ENCODE measurements at regions not wholly inside any gene's neighbourhood (a gene's known extent, or its start where the extent isn't known, plus 50 kb on each side); places are given as distances from the start of the nearest gene placed in this dataset.
"Not testable (repeated sequence)": the region's sequence is repeated elsewhere in the genome, so short reads cannot be mapped to it uniquely, and the experiment has no call there.

- H3K4me2 ChIP-seq (ENCODE audit: low read length): no peak overlapping the region
- H3K27me3 ChIP-seq (ENCODE audit: control insufficient read depth, insufficient read depth, low read length): no peaks in the 10 kb centered on the region
- no peaks in the 10 kb centered on the region for H3K9me3 ChIP-seq (replicated peaks; ENCODE audit: low read length)
- no peak overlapping the region for H3K9ac ChIP-seq (ENCODE audit: low read depth, low read length)
- no peak overlapping the region for H3K4me3 ChIP-seq (ENCODE audit: low read length)
- H3K4me1 ChIP-seq (ENCODE audit: control insufficient read depth, insufficient read depth, low read length): peaks cover 32% of the 10 kb centered on the region
- no peaks in the 10 kb centered on the region for H3K36me3 ChIP-seq (ENCODE audit: insufficient read depth, low read length)
These were observed 83.9 kb upstream of the SMIM30 start for GRCh38 chr7:113202284-113202683.

- Histone ChIP-seq H3K4me2 (ENCODE audit: low read length) (no peak overlapping the region), H3K4me1 (ENCODE audit: control insufficient read depth, insufficient read depth, low read length) (peaks cover 36% of the 10 kb centered on the region), H3K27me3 (ENCODE audit: control insufficient read depth, insufficient read depth, low read length) (no peaks in the 10 kb centered on the region), H3K4me3 (ENCODE audit: low read length) (no peak overlapping the region), H3K9me3 (replicated peaks; ENCODE audit: low read length) (no peaks in the 10 kb centered on the region), H3K9ac (ENCODE audit: low read depth, low read length) (no peak overlapping the region), H3K36me3 (ENCODE audit: insufficient read depth, low read length) (no peaks in the 10 kb centered on the region)
These were observed 81.9 kb upstream of the SMIM30 start for GRCh38 chr7:113200281-113200680.

GRCh38 chr7:113199841-113200240 lies 81.5 kb upstream of the SMIM30 start:
- Histone ChIP-seq H3K9ac (ENCODE audit: low read depth, low read length) (no peak overlapping the region), H3K27me3 (ENCODE audit: control insufficient read depth, insufficient read depth, low read length) (no peaks in the 10 kb centered on the region), H3K4me3 (ENCODE audit: low read length) (no peak overlapping the region), H3K4me1 (ENCODE audit: control insufficient read depth, insufficient read depth, low read length) (peaks cover 36% of the 10 kb centered on the region), H3K9me3 (replicated peaks; ENCODE audit: low read length) (no peaks in the 10 kb centered on the region), H3K36me3 (ENCODE audit: insufficient read depth, low read length) (no peaks in the 10 kb centered on the region), H3K4me2 (ENCODE audit: low read length) (no peak overlapping the region)

- H3K4me1 ChIP-seq (ENCODE audit: control insufficient read depth, insufficient read depth, low read length): peaks cover 36% of the 10 kb centered on the region
- no peak overlapping the region for H3K4me2 ChIP-seq (ENCODE audit: low read length)
- H3K36me3 ChIP-seq (ENCODE audit: insufficient read depth, low read length): no peaks in the 10 kb centered on the region
- no peaks in the 10 kb centered on the region for H3K9me3 ChIP-seq (replicated peaks; ENCODE audit: low read length)
- H3K9ac ChIP-seq (ENCODE audit: low read depth, low read length): no peak overlapping the region
- H3K4me3 ChIP-seq (ENCODE audit: low read length): no peak overlapping the region
- no peaks in the 10 kb centered on the region for H3K27me3 ChIP-seq (ENCODE audit: control insufficient read depth, insufficient read depth, low read length)
These were observed 80.8 kb upstream of the SMIM30 start for GRCh38 chr7:113199136-113199535.

- Histone ChIP-seq H3K27me3 (ENCODE audit: control insufficient read depth, insufficient read depth, low read length) (no peaks in the 10 kb centered on the region), H3K4me2 (ENCODE audit: low read length) (peak overlapping the region; percentile 22), H3K9ac (ENCODE audit: low read depth, low read length) (no peak overlapping the region), H3K4me3 (ENCODE audit: low read length) (no peak overlapping the region), H3K9me3 (replicated peaks; ENCODE audit: low read length) (no peaks in the 10 kb centered on the region), H3K4me1 (ENCODE audit: control insufficient read depth, insufficient read depth, low read length) (peaks cover 36% of the 10 kb centered on the region), H3K36me3 (ENCODE audit: insufficient read depth, low read length) (no peaks in the 10 kb centered on the region)
These were observed 79.9 kb upstream of the SMIM30 start for GRCh38 chr7:113198226-113198625.

GRCh38 chr7:113197274-113197673 lies 78.9 kb upstream of the SMIM30 start:
- peaks cover 36% of the 10 kb centered on the region for H3K4me1 ChIP-seq (ENCODE audit: control insufficient read depth, insufficient read depth, low read length)
- no peaks in the 10 kb centered on the region for H3K9me3 ChIP-seq (replicated peaks; ENCODE audit: low read length)
- H3K9ac ChIP-seq (ENCODE audit: low read depth, low read length): peak overlapping the region; percentile 4
- H3K4me3 ChIP-seq (ENCODE audit: low read length): no peak overlapping the region
- peak overlapping the region; percentile 34 for H3K4me2 ChIP-seq (ENCODE audit: low read length)
- H3K36me3 ChIP-seq (ENCODE audit: insufficient read depth, low read length): no peaks in the 10 kb centered on the region
- H3K27me3 ChIP-seq (ENCODE audit: control insufficient read depth, insufficient read depth, low read length): no peaks in the 10 kb centered on the region

GRCh38 chr7:113188396-113188795 lies 70.0 kb upstream of the SMIM30 start:
- H3K4me2 ChIP-seq (ENCODE audit: low read length): no peak overlapping the region
- no peaks in the 10 kb centered on the region for H3K27me3 ChIP-seq (ENCODE audit: control insufficient read depth, insufficient read depth, low read length)
- no peak overlapping the region for H3K9ac ChIP-seq (ENCODE audit: low read depth, low read length)
- no peaks in the 10 kb centered on the region for H3K36me3 ChIP-seq (ENCODE audit: insufficient read depth, low read length)
- H3K9me3 ChIP-seq (replicated peaks; ENCODE audit: low read length): no peaks in the 10 kb centered on the region
- no peak overlapping the region for H3K4me3 ChIP-seq (ENCODE audit: low read length)
- peaks cover 12% of the 10 kb centered on the region for H3K4me1 ChIP-seq (ENCODE audit: control insufficient read depth, insufficient read depth, low read length)

- H3K9me3 ChIP-seq (replicated peaks; ENCODE audit: low read length): no peaks in the 10 kb centered on the region
- no peaks in the 10 kb centered on the region for H3K36me3 ChIP-seq (ENCODE audit: insufficient read depth, low read length)
- no peak overlapping the region for H3K4me3 ChIP-seq (ENCODE audit: low read length)
- no peaks in the 10 kb centered on the region for H3K27me3 ChIP-seq (ENCODE audit: control insufficient read depth, insufficient read depth, low read length)
- H3K4me1 ChIP-seq (ENCODE audit: control insufficient read depth, insufficient read depth, low read length): peaks cover 18% of the 10 kb centered on the region
- no peak overlapping the region for H3K4me2 ChIP-seq (ENCODE audit: low read length)
- H3K9ac ChIP-seq (ENCODE audit: low read depth, low read length): no peak overlapping the region
These were observed 61.0 kb upstream of the SMIM30 start for GRCh38 chr7:113179313-113179712.

GRCh38 chr7:113176836-113177235 lies 58.5 kb upstream of the SMIM30 start:
- Histone ChIP-seq H3K4me3 (ENCODE audit: low read length) (no peak overlapping the region), H3K9me3 (replicated peaks; ENCODE audit: low read length) (no peaks in the 10 kb centered on the region), H3K4me2 (ENCODE audit: low read length) (no peak overlapping the region), H3K27me3 (ENCODE audit: control insufficient read depth, insufficient read depth, low read length) (no peaks in the 10 kb centered on the region), H3K36me3 (ENCODE audit: insufficient read depth, low read length) (no peaks in the 10 kb centered on the region), H3K4me1 (ENCODE audit: control insufficient read depth, insufficient read depth, low read length) (peaks cover 18% of the 10 kb centered on the region), H3K9ac (ENCODE audit: low read depth, low read length) (no peak overlapping the region)

GRCh38 chr7:113176180-113176579 lies 57.8 kb upstream of the SMIM30 start:
- not testable (repeated sequence) for H3K36me3 ChIP-seq (ENCODE audit: insufficient read depth, low read length); H3K27me3 ChIP-seq (ENCODE audit: control insufficient read depth, insufficient read depth, low read length); H3K4me3 ChIP-seq (ENCODE audit: low read length); H3K9me3 ChIP-seq (replicated peaks; ENCODE audit: low read length); H3K9ac ChIP-seq (ENCODE audit: low read depth, low read length); H3K4me2 ChIP-seq (ENCODE audit: low read length)
- H3K4me1 ChIP-seq (ENCODE audit: control insufficient read depth, insufficient read depth, low read length): peaks cover 18% of the 10 kb centered on the region

GRCh38 chr7:113175525-113176104 lies 57.3 kb upstream of the SMIM30 start:
- Histone ChIP-seq H3K27me3 (ENCODE audit: control insufficient read depth, insufficient read depth, low read length) (no peaks in the 10 kb centered on the region), H3K4me3 (ENCODE audit: low read length) (no peak overlapping the region), H3K36me3 (ENCODE audit: insufficient read depth, low read length) (no peaks in the 10 kb centered on the region), H3K4me1 (ENCODE audit: control insufficient read depth, insufficient read depth, low read length) (peaks cover 18% of the 10 kb centered on the region), H3K9ac (ENCODE audit: low read depth, low read length) (no peak overlapping the region), H3K4me2 (ENCODE audit: low read length) (no peak overlapping the region), H3K9me3 (replicated peaks; ENCODE audit: low read length) (no peaks in the 10 kb centered on the region)

- no peaks in the 10 kb centered on the region for H3K36me3 ChIP-seq (ENCODE audit: insufficient read depth, low read length)
- H3K9ac ChIP-seq (ENCODE audit: low read depth, low read length): no peak overlapping the region
- H3K4me1 ChIP-seq (ENCODE audit: control insufficient read depth, insufficient read depth, low read length): peaks cover 6% of the 10 kb centered on the region
- no peak overlapping the region for H3K4me3 ChIP-seq (ENCODE audit: low read length)
- no peaks in the 10 kb centered on the region for H3K27me3 ChIP-seq (ENCODE audit: control insufficient read depth, insufficient read depth, low read length)
- H3K9me3 ChIP-seq (replicated peaks; ENCODE audit: low read length): no peaks in the 10 kb centered on the region
- no peak overlapping the region for H3K4me2 ChIP-seq (ENCODE audit: low read length)
These were observed 54.4 kb upstream of the SMIM30 start for GRCh38 chr7:113172726-113173125.

Measured in skeletal muscle satellite cell (primary cell).